ENCODE measurements at regions not wholly inside any gene's neighbourhood (a gene's known extent, or its start where the extent isn't known, plus 50 kb on each side); places are given as distances from the start of the nearest gene placed in this dataset.

- DNase-seq = no peak
These were observed 347.3 kb upstream of the CDH7 start for GRCh38 chr18:65403534-65403933.

- DNase-seq = no peak
These were observed 351.7 kb upstream of the CDH7 start for GRCh38 chr18:65399091-65399490.

DNA sequence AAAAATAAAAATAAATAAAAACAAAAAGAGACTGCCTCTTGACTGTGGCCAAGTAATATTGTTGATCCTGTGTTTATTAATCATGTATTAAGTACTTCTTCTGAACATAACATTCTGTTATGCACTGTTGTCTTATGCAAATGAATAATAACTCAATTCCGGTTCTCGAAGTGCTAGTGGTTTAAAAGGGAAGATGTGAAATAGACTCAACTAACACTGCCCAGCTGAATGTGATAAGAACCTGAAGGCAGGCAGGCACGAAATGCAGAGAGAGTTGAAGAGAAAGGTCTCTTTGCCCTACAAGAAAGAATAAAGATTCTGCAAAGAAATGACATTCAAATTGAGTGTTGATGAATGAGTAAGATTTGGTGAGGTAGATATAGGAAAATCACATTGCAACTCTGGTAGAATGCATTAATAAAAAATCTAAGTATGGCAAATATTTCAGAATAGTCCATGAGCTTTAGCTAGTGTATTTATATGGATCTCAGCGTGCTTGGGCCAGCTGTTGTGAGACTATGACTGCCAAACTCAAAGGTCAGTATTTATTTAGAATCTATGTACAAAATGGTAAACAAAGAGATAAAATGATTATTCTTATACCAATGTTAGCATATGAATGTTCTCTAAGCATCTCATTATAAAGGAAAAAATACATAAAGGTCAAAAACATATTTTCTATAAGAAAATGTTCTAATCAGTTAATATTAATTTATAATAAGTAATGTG, 352.3 kb upstream of the CDH7 start:
- DNase-seq = no peak

DNA sequence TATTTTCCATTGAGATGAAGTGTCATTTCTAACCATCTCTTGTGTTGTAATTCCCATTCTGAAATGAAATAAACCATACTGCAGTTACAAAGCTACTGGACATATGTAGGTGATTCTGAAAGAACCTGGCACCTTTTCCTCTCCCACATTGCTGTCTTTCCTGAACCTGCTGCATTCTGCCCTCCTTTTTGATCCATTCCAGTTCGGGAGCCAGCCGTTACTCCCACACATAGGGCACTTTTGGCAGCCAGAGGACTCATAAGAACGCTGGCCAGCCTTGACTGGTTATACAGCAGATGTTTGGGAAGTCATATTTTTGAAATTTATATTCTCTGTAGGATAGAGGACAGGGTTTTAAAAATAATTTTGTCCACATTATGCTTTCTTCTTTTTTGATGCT, 369.8 kb upstream of the CDH7 start:
- DNase-seq = peak; percentile 20

- no peak for DNase-seq
These were observed 370.2 kb upstream of the CDH7 start for GRCh38 chr18:65380571-65380970.

DNA sequence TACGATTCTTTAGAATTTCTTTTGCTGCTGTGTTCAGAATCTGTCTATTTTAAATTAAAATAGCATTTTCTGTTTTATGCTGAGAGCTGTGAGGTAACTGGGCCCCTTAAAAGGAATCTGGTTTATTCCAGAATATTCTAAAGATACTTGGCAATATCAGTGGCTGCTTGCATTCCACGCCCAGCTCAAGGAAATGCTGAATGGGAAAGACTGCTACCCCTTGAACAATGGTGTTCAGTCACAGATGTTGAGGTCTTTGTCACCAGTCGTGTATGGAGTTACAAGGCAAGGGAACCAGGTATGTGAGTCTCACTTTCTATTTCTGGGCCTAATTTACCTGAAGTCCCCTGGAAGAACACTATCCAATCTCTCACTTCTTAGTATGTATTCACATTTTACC, 377.9 kb upstream of the CDH7 start:
- DNase-seq = no peak

DNA sequence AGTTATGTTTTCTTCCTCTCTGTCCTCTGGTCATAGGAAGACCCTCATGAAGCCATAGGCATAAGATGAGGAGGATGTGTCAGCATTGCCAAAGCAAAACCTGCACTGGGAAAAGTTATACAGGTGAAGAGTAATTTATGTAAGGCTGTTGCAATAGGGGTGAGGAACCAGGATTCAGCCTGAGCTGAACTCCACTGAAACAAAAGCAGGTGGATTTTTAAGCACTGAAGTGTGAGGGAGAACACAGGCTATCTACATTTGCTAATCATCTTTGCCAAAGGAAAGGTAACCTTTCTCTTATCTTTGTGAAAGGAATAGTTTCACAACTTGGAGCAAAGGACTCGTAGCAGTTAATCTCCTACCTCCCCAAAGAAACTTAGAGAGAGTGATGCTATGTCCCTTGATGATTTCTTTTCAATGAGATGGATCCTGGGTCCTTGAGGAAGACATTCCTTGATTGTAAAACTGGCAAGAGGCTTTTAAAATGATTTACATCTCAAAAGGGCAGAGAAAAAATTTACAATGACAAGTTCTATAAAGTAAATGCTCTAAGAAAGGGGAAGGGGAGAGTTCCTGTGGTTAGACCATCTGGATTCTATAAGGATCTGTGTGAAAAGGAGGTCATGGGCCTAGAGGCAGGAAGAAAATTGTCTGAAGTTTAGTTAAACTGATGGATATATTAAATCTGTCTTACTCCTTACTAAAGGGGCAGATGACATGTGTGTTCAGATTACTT, 385.4 kb upstream of the CDH7 start:
- DNase-seq = no peak

GRCh38 chr18:65363911-65364632, 386.7 kb upstream of the CDH7 start:
- no peak for DNase-seq

DNA sequence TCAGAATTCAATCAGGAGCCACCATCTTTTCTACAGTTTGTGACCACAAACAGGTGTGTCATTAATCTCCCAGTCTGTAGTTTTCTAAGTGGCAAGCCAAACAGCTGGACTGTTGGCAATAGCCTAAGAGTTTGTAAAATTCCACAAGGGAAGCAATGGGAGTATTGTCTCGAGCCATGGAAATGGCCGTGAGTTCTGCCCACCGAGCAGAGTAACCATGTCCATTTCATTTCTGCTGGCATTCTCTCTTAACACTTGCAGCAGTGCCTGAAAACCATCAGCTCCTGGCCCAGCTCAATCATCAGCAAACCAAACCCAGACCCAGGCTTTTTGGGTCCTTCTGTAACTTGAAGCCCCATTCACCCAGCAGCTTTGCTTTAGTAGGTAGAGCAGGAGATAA, 387.8 kb upstream of the CDH7 start:
- no peak for DNase-seq

- no peak for DNase-seq
These were observed 391.3 kb upstream of the CDH7 start for GRCh38 chr18:65359479-65359878.

- no peak for DNase-seq
These were observed 392.5 kb upstream of the CDH7 start for GRCh38 chr18:65358306-65358705.

- DNase-seq = peak; percentile 77
These were observed 398.6 kb upstream of the CDH7 start for GRCh38 chr18:65352186-65352585.

DNA sequence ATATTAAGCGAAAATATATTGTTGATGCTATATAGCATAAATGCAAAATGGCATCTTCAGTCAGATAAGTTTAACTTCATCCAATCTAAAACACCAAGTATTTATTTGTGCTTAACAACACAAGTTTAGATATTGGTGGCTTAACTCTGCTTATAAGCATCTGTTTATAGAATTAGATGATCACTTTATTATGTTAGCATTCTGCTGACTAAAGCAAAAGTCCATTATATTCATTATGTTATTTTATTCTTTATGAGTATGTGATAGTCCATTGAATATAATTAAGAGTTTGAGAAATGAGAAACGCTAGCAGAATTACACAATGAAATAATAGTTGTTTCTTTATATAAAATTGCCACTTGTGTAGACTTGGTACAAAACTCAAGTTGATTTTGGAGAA, 401.2 kb upstream of the CDH7 start:
- no peak for DNase-seq

DNA sequence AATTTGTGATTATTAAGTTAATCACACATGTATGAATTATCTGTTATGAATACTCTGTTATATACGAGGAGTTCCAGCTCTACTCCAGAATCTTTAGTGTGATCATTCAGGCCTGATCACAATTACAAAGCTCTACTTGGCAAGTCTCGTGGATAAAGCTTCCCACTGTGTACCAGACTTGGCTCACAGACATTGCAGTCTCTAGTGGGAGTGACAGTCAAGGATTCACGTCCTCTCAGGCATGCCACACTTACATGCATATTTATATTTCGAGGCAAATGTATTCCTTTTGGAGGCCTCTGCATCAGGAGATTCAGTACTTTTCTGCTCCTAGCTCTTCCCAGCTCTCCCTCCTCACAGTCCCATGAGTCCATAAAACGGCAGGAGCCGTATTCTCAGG, 403.4 kb upstream of the CDH7 start:
- no peak for DNase-seq

DNA sequence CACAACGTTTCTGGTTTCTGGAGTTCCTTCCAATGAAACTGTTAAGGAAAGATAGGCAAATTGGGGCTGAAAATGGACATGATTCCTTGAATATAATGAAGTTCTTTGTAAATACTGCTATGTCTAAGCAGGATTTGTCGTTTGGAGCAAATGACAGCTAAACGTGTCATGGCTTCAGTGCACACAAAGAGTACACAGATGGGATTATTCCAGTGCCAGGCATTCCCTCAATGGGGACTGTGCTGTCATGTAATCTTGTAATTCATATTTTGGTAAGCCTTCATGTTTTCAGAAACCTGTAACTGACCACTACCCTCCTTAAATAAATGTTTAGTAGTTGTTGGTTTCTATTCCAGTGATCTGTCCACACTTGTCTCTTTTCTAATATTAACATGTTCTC, 404.7 kb upstream of the CDH7 start:
- DNase-seq = no peak

GRCh38 chr18:65343571-65343970, 407.2 kb upstream of the CDH7 start:
- no peak for DNase-seq

GRCh38 chr18:65336411-65336810, 414.4 kb upstream of the CDH7 start:
- DNase-seq = no peak

DNA sequence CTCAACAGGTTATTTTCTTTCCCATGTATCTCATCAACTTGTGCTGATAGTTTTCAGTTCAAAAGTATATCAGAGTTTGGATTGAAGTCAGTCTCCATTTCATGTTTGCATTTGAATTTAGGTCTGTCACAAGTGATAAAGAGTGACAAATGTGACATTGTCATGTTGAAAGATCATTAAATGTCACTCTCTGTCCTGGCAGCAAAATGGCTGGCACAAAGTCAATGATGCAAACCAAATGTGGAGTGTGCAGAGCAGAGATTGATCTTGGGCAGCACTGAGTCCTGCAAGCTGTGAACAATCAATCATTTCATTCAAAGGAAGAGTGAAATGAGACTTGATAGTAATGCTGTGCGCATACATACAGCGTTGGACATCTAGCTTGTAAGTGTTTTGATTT, 421.8 kb upstream of the CDH7 start:
- DNase-seq = no peak

- DNase-seq = no peak
These were observed 424.0 kb upstream of the CDH7 start for GRCh38 chr18:65326805-65327204.

DNA sequence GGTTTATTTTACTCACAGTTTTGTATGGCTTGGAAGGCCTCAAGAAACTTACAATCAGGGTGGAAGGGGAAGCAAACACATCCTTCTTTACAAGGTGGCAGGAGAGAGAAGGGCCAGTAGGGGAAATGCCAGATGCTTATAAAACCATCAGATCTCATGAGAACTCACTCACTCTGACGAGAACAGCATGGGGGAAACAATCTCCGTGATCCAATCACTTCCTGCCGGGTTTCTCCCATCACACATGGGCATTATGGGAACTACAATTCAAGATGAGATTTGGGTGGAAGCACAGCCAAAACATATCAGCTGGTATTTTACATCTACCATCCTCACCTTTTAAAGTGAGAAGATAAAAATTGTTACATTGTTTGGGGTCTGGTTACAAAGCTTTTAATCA, 427.9 kb upstream of the CDH7 start:
- DNase-seq = no peak

- DNase-seq = no peak
These were observed 452.4 kb upstream of the CDH7 start for GRCh38 chr18:65298422-65298821.

DNA sequence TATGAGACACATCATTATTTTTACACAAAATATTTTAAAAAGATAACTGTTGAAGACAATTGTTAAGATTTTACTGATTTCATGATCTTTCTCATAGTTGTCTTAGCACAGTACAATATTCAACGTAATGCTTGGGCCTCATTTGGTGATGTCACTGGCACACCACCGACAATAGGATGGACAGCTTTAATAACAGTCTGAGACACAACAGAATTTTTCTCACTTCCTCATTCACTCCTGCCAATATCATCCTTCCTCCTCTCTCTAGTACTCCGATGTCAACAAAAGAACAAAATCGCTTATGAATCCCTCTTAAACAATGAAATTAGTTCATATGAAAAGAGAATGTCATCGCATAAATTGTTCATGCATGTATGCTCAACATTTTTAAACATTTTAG, 461.9 kb upstream of the CDH7 start:
- DNase-seq = no peak

GRCh38 chr18:65287652-65288051, 463.2 kb upstream of the CDH7 start:
- DNase-seq = no peak

GRCh38 chr18:65282096-65282495, 468.7 kb upstream of the CDH7 start:
- DNase-seq = no peak

Data from DMS 273 treated with DMSO at 0.1 percent for 48 hours (cell line).